ENCODE measurements at regions not wholly inside any gene's neighbourhood (a gene's known extent, or its start where the extent isn't known, plus 50 kb on each side); places are given as distances from the start of the nearest gene placed in this dataset.

- no peak for DNase-seq (ENCODE audit: low spot score)
- Mint-ChIP-seq H3K27ac (ENCODE audit: unreplicated experiment) (no peak overlapping the region), H3K9me3 (ENCODE audit: unreplicated experiment) (no peaks in the 10 kb centered on the region)
These were observed 986.3 kb downstream of the BCL11A start for GRCh38 chr2:59567151-59567550.

DNA sequence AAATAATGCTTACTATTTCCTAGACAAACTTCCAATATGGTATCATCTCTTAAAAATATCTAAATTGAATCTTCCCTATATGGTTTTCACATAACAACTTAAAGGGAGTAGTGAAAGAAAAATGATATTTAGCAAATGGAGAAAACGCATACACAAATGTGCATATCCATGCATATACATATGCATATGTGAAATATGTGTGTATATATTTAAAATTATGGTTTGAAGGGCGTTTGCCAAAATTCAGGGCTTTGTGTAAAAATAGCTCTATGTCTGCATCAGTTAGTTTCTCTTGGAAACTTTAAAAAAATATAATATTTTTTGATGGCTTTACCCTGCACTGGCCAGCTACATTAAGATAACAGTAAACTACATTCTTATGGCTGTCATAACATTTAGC lies 986.7 kb downstream of the BCL11A start:
- no peaks in the 10 kb centered on the region for H3K4me1 Mint-ChIP-seq (ENCODE audit: unreplicated experiment)
- H3K36me3 Mint-ChIP-seq (ENCODE audit: low read depth, unreplicated experiment), result no peaks in the 10 kb centered on the region
- H3K9me3 Mint-ChIP-seq (ENCODE audit: unreplicated experiment), result no peaks in the 10 kb centered on the region
- DNase-seq (ENCODE audit: low spot score), result no peak
- TF ChIP-seq, protein P1, sequence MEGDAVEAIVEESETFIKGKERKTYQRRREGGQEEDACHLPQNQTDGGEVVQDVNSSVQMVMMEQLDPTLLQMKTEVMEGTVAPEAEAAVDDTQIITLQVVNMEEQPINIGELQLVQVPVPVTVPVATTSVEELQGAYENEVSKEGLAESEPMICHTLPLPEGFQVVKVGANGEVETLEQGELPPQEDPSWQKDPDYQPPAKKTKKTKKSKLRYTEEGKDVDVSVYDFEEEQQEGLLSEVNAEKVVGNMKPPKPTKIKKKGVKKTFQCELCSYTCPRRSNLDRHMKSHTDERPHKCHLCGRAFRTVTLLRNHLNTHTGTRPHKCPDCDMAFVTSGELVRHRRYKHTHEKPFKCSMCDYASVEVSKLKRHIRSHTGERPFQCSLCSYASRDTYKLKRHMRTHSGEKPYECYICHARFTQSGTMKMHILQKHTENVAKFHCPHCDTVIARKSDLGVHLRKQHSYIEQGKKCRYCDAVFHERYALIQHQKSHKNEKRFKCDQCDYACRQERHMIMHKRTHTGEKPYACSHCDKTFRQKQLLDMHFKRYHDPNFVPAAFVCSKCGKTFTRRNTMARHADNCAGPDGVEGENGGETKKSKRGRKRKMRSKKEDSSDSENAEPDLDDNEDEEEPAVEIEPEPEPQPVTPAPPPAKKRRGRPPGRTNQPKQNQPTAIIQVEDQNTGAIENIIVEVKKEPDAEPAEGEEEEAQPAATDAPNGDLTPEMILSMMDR (IDR thresholded peaks at IDR 0.05; ENCODE audit: unreplicated experiment), result no peak
- no peak overlapping the region for H3K27ac Mint-ChIP-seq (ENCODE audit: unreplicated experiment)
- H3K4me3 Mint-ChIP-seq (ENCODE audit: unreplicated experiment), result no peak overlapping the region
- no peaks in the 10 kb centered on the region for H3K27me3 Mint-ChIP-seq (ENCODE audit: unreplicated experiment)

More at GRCh38 chr2:59567151-59567550, 986.3 kb downstream of the BCL11A start:
- Mint-ChIP-seq H3K4me1 (ENCODE audit: unreplicated experiment) (no peaks in the 10 kb centered on the region), H3K27me3 (ENCODE audit: unreplicated experiment) (no peaks in the 10 kb centered on the region), H3K4me3 (ENCODE audit: unreplicated experiment) (no peak overlapping the region), H3K36me3 (ENCODE audit: low read depth, unreplicated experiment) (no peaks in the 10 kb centered on the region)
- TF ChIP-seq, protein P1 (IDR thresholded peaks at IDR 0.05; ENCODE audit: unreplicated experiment), result no peak

DNA sequence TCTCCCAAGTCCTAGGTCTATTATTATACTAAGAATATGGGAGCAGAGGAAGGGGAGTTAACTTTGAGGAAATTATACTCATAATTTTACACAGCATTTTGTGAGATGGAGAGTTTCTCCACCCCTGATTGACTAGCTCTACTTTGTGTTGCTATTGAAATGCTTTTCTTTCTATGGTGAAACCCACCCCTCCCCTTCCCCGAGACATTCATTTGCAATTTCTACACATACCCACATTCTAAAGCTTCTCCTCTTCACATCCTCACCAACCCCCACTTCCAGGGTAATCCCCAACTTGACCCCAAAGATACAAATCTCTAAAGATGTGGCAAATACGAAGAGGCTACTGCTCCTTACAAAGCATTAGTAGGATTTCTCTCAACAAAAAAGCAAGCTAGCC lies 992.2 kb downstream of the BCL11A start:
- no peaks in the 10 kb centered on the region for H3K27me3 Mint-ChIP-seq (ENCODE audit: unreplicated experiment)
- no peak overlapping the region for H3K4me3 Mint-ChIP-seq (ENCODE audit: unreplicated experiment)
- no peaks in the 10 kb centered on the region for H3K36me3 Mint-ChIP-seq (ENCODE audit: low read depth, unreplicated experiment)
- no peaks in the 10 kb centered on the region for H3K9me3 Mint-ChIP-seq (ENCODE audit: unreplicated experiment)
- DNase-seq (ENCODE audit: low spot score), result no peak
- H3K27ac Mint-ChIP-seq (ENCODE audit: unreplicated experiment), result no peak overlapping the region
- H3K4me1 Mint-ChIP-seq (ENCODE audit: unreplicated experiment), result no peaks in the 10 kb centered on the region
- TF ChIP-seq, protein P1 (IDR thresholded peaks at IDR 0.05; ENCODE audit: unreplicated experiment), result no peak

DNA sequence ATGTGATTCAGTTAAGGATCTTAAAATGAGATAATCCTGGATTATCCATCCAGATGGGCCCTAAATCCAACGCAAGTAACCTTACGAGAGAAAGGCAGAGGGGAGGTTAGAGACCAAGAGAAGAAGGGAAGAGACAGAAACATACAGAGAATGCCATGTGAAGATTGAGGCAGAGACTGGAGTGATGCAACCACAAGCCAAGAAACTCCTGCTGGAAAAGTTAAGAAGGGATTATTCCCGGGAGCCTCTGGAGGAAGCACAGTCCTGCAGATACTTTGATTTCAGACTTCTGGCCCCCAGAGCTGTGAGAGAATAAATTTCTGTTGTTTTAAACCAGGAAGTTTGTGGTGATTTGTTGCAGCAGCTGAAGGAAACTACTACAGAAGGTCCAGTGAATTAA lies 992.7 kb downstream of the BCL11A start:
- Mint-ChIP-seq H3K4me3 (ENCODE audit: unreplicated experiment) (no peak overlapping the region), H3K27me3 (ENCODE audit: unreplicated experiment) (no peaks in the 10 kb centered on the region), H3K9me3 (ENCODE audit: unreplicated experiment) (no peaks in the 10 kb centered on the region), H3K27ac (ENCODE audit: unreplicated experiment) (no peak overlapping the region), H3K4me1 (ENCODE audit: unreplicated experiment) (no peaks in the 10 kb centered on the region), H3K36me3 (ENCODE audit: low read depth, unreplicated experiment) (no peaks in the 10 kb centered on the region)
- TF ChIP-seq, protein P1 (IDR thresholded peaks at IDR 0.05; ENCODE audit: unreplicated experiment), result no peak
- no peak for DNase-seq (ENCODE audit: low spot score)

GRCh38 chr2:59540864-59541263 lies 1012.6 kb downstream of the BCL11A start:
- Mint-ChIP-seq H3K27ac (ENCODE audit: unreplicated experiment) (no peak overlapping the region), H3K9me3 (ENCODE audit: unreplicated experiment) (no peaks in the 10 kb centered on the region)

More at GRCh38 chr2:59540864-59541263, 1012.6 kb downstream of the BCL11A start:
- Mint-ChIP-seq H3K36me3 (ENCODE audit: low read depth, unreplicated experiment) (no peaks in the 10 kb centered on the region), H3K27me3 (ENCODE audit: unreplicated experiment) (no peaks in the 10 kb centered on the region), H3K4me1 (ENCODE audit: unreplicated experiment) (no peaks in the 10 kb centered on the region), H3K4me3 (ENCODE audit: unreplicated experiment) (no peak overlapping the region)
- TF ChIP-seq, protein P1 (IDR thresholded peaks at IDR 0.05; ENCODE audit: unreplicated experiment), result no peak
- DNase-seq (ENCODE audit: low spot score), result no peak
